ENCODE measurements at regions not wholly inside any gene's neighbourhood (a gene's known extent, or its start where the extent isn't known, plus 50 kb on each side); places are given as distances from the start of the nearest gene placed in this dataset.

DNA sequence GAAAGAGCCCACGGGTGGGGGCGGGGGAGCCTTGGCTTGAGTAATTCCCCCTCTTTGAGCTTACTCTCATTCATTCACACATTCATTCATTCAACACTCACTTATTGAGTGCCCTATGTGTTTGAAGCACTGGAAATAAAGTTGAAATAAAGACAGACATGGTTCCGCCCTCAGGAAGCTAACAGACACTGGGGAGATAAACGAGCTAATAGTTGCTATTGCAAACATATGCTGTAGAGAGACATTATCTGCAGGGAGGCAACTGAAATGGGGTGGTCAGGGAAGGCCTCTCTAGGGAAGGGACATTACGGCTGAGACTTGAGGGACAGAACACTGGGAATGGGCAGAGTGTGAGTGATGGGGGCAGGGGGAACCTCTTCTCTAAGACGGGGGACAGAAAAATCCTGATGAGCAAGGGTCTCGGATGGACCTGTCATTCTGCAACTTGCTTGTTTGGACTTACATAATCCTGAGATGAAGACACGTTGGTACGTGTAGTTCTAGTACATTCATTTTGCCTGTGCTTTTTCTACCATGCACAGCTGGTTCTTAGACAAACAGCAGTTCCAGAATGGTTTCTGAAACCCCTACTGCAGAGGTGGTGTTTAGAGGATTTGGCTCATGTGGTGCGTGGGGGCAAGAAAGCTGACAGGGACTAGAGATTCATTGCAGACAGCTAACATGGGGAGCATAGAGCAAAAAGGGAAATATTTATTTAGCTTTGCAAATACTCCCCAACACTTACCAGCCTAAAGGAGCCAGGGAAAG is 71.1 kb upstream of the BLCAP start:
- ATAC-seq: no peak
- Histone ChIP-seq H4K20me1 (ENCODE audit: control insufficient read depth, insufficient read depth) (no peaks in the 10 kb centered on the region), H3K4me2 (ENCODE audit: control insufficient read depth, insufficient read depth) (no peak overlapping the region), H3K9me3 (replicated peaks; ENCODE audit: control insufficient read depth, insufficient read depth, low read length) (no peaks in the 10 kb centered on the region), H3K27ac (ENCODE audit: control insufficient read depth, insufficient read depth) (no peak overlapping the region), H3K4me3 (no peak overlapping the region), H3K79me2 (ENCODE audit: control insufficient read depth, insufficient read depth, low read length) (no peaks in the 10 kb centered on the region), H2AFZ (ENCODE audit: control insufficient read depth, low read depth, low read length) (no peak overlapping the region), H3K4me1 (ENCODE audit: control insufficient read depth, insufficient read depth, low read length) (no peaks in the 10 kb centered on the region), H3K36me3 (ENCODE audit: control insufficient read depth in 2 of 2, insufficient read depth in 2 of 2, low read length in 1 of 2) (no peaks in the 10 kb centered on the region), H3K9ac (ENCODE audit: control insufficient read depth, insufficient read depth, low read length) (no peak overlapping the region), H3K27me3 (replicated peaks in 1 of 2; ENCODE audit: control insufficient read depth in 2 of 2, insufficient read depth in 2 of 2, low read length in 1 of 2) (peaks cover 0 to 1% of the 10 kb centered on the region in 2 experiments; a peak in 1 of 4 replicates)
- CTCF ChIA-PET: interaction anchor here (0.6 to 1.0 kb wide), 2 partner anchors 45 to 568 kb away, joined by 3 read pairs; no protein-coding TSS in a partner anchor
- no peak for DNase-seq (ENCODE audit: low read depth, low spot score)
- in situ Hi-C loops (cut with MboI) (no loop called here), intact Hi-C loops (cut with micrococcal nuclease; ENCODE audit: unreplicated experiment) (no loop called here)
- RAD21 ChIA-PET (ENCODE audit: unreplicated experiment): interaction anchor here (1.0 kb wide), 1 partner anchor 628 kb away, joined by 3 read pairs; no protein-coding TSS in a partner anchor
- SMC1A ChIA-PET (ENCODE audit: uncharacterized antibody, unreplicated experiment): interaction anchor here (1.0 kb wide), 1 partner anchor 32 kb away, joined by 3 read pairs; no protein-coding TSS in a partner anchor
- FAIRE-seq: no peak
- POLR2A ChIA-PET: no interaction called here
- WGBS (ENCODE audit: insufficient coverage, insufficient replicate concordance, low lambda C conversion rate, missing lambda C conversion rate): 13% methylated on average over 9 of the region's 10 CpGs
- TF ChIP-seq POU2F2 (IDR thresholded peaks at IDR 0.05; ENCODE audit: borderline replicate concordance, low read depth, low read length) (no peak), HCFC1 (IDR thresholded peaks at IDR 0.05; ENCODE audit: low read length) (no peak), TCF3 (IDR thresholded peaks at IDR 0.05; ENCODE audit: borderline replicate concordance, insufficient read depth, low read depth, low read length) (no peak), FOXK2 (IDR thresholded peaks at IDR 0.05) (no peak), PML (IDR thresholded peaks at IDR 0.05; ENCODE audit: low read length) (no peak), ZNF207 (IDR thresholded peaks at IDR 0.05; ENCODE audit: borderline replicate concordance) (no peak), SP1 (IDR thresholded peaks at IDR 0.05; ENCODE audit: low read depth, low read length) (no peak), TBL1XR1 (IDR thresholded peaks at IDR 0.05; ENCODE audit: low read depth, low read length) (no peak), STAT3 (IDR thresholded peaks at IDR 0.05; ENCODE audit: low read depth, low read length) (no peak), TAF1 (IDR thresholded peaks at IDR 0.05; ENCODE audit: borderline replicate concordance, low read depth, low read length) (no peak), NR2F1 (conservative IDR thresholded peaks at IDR 0.05) (no peak), NFYB (IDR thresholded peaks at IDR 0.05; ENCODE audit: insufficient read depth, low read depth, low read length) (no peak), RFX5 (IDR thresholded peaks at IDR 0.05; ENCODE audit: low read depth, low read length) (no peak), KDM1A (IDR thresholded peaks at IDR 0.05; ENCODE audit: borderline replicate concordance) (no peak)
- TF ChIP-seq, protein P1, sequence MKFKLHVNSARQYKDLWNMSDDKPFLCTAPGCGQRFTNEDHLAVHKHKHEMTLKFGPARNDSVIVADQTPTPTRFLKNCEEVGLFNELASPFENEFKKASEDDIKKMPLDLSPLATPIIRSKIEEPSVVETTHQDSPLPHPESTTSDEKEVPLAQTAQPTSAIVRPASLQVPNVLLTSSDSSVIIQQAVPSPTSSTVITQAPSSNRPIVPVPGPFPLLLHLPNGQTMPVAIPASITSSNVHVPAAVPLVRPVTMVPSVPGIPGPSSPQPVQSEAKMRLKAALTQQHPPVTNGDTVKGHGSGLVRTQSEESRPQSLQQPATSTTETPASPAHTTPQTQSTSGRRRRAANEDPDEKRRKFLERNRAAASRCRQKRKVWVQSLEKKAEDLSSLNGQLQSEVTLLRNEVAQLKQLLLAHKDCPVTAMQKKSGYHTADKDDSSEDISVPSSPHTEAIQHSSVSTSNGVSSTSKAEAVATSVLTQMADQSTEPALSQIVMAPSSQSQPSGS (IDR thresholded peaks at IDR 0.05; ENCODE audit: low read length): no peak
- TF ChIP-seq, protein P2, sequence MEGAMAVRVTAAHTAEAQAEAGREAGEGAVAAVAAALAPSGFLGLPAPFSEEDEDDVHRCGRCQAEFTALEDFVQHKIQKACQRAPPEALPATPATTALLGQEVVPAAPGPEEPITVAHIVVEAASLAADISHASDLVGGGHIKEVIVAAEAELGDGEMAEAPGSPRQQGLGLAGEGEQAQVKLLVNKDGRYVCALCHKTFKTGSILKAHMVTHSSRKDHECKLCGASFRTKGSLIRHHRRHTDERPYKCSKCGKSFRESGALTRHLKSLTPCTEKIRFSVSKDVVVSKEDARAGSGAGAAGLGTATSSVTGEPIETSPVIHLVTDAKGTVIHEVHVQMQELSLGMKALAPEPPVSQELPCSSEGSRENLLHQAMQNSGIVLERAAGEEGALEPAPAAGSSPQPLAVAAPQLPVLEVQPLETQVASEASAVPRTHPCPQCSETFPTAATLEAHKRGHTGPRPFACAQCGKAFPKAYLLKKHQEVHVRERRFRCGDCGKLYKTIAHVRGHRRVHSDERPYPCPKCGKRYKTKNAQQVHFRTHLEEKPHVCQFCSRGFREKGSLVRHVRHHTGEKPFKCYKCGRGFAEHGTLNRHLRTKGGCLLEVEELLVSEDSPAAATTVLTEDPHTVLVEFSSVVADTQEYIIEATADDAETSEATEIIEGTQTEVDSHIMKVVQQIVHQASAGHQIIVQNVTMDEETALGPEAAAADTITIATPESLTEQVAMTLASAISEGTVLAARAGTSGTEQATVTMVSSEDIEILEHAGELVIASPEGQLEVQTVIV (IDR thresholded peaks at IDR 0.05; ENCODE audit: borderline replicate concordance, partially characterized antibody): no peak
- BruUV-seq (replicated peaks): no TSS peak
